Ascending aorta (tissue), 2 donors: ENCODE measurements at regions not wholly inside any gene's neighbourhood (a gene's known extent, or its start where the extent isn't known, plus 50 kb on each side); places are given as distances from the start of the nearest gene placed in this dataset.

Experiments used
- DNase-seq, 2 donors: peaks; one replicate each; pipeline ENCODE4 v3.0.0-alpha.2; 2019; ENCODE audit warnings: low spot score in 2 of 2
- H3K27ac ChIP-seq, 2 donors: fragments of 200-600 bp; sonication (generic); one replicate each; pipeline ENCODE4 v1.5.1; 2016 to 2017; ENCODE audit warnings: mild to moderate bottlenecking in 1 of 2
- H3K27me3 ChIP-seq: fragments of 200-600 bp; sonication (generic); one replicate; pipeline ENCODE4 v1.5.1; 2017
- H3K36me3 ChIP-seq, 2 donors: fragments of 200-600 bp; sonication (generic); one replicate each; pipeline ENCODE4 v1.5.1; 2016
- H3K4me1 ChIP-seq, 2 donors: fragments of 200-600 bp; sonication (generic); one replicate each; pipeline ENCODE4 v1.5.1; 2016 to 2017; ENCODE audit warnings: mild to moderate bottlenecking in 1 of 2
- H3K4me3 ChIP-seq, 2 donors: fragments of 200-600 bp; sonication (generic); one replicate each; pipeline ENCODE4 v1.5.1; 2016 to 2017; ENCODE audit warnings: mild to moderate bottlenecking in 1 of 2
- H3K9me3 ChIP-seq, 2 donors: fragments of 200-600 bp; sonication (generic); one replicate each; pipeline ENCODE4 v1.5.1; 2016
- CTCF ChIP-seq, 3 experiments: fragments of 200-600 bp in 2 of 3; fragments of 450-650 bp in 1 of 3; sonication (generic) in 2 of 3; IDR thresholded peaks; one replicate each; pipeline ENCODE4 v1.5.1; 2016 to 2019; ENCODE audit warnings: antibody characterized with exemption in 3 of 3, mild to moderate bottlenecking in 1 of 3, moderate library complexity in 1 of 3
- intact Hi-C: fragments of 100-400 bp; cut with DNase I; formaldehyde crosslinking; loops from one replicate; pipeline ENCODE4 v1.15.1; 2023

GRCh38 chr13:68927387-68928026, 1180.1 kb upstream of the ATXN8OS start:
- intact Hi-C loops: no loop called here
- Histone ChIP-seq H3K9me3 (no peaks in the 10 kb centered on the region), H3K4me1 (no peaks in the 10 kb centered on the region), H3K36me3 (no peaks in the 10 kb centered on the region), H3K27me3 (no peaks in the 10 kb centered on the region), H3K4me3 (no peak overlapping the region), H3K27ac (no peak overlapping the region)
- DNase-seq: no peak
- no peak for TF ChIP-seq CTCF (IDR thresholded peaks at IDR 0.05)

- TF ChIP-seq CTCF (IDR thresholded peaks at IDR 0.05): no peak
- H3K27me3 ChIP-seq: no peaks in the 10 kb centered on the region
- H3K4me3 ChIP-seq: no peak overlapping the region
- no peak for DNase-seq
- no peaks in the 10 kb centered on the region for H3K4me1 ChIP-seq
- H3K27ac ChIP-seq: no peak overlapping the region
- intact Hi-C loops: no loop called here
- H3K36me3 ChIP-seq: no peaks in the 10 kb centered on the region
- no peaks in the 10 kb centered on the region for H3K9me3 ChIP-seq
Measured at GRCh38 chr13:68923995-68924394, 1183.6 kb upstream of the ATXN8OS start.

GRCh38 chr13:68908879-68909278, 1198.7 kb upstream of the ATXN8OS start:
- no peak for TF ChIP-seq CTCF (IDR thresholded peaks at IDR 0.05)
- H3K36me3 ChIP-seq: no peaks in the 10 kb centered on the region
- H3K9me3 ChIP-seq: no peaks in the 10 kb centered on the region
- H3K27me3 ChIP-seq: no peaks in the 10 kb centered on the region
- H3K4me3 ChIP-seq: no peak overlapping the region
- intact Hi-C loops: no loop called here
- DNase-seq: no peak
- no peaks in the 10 kb centered on the region for H3K4me1 ChIP-seq
- H3K27ac ChIP-seq: no peak overlapping the region

- intact Hi-C loops: no loop called here
- Histone ChIP-seq H3K4me3 (no peak overlapping the region), H3K4me1 (no peaks in the 10 kb centered on the region), H3K27me3 (no peaks in the 10 kb centered on the region), H3K27ac (no peak overlapping the region), H3K9me3 (no peaks in the 10 kb centered on the region), H3K36me3 (no peaks in the 10 kb centered on the region)
- DNase-seq: no peak
- no peak for TF ChIP-seq CTCF (IDR thresholded peaks at IDR 0.05)
Measured at GRCh38 chr13:68905186-68905585, 1202.4 kb upstream of the ATXN8OS start.

GRCh38 chr13:68897331-68897928, 1210.2 kb upstream of the ATXN8OS start:
- Histone ChIP-seq H3K27me3 (no peaks in the 10 kb centered on the region), H3K4me1 (no peaks in the 10 kb centered on the region), H3K9me3 (no peaks in the 10 kb centered on the region), H3K4me3 (no peak overlapping the region), H3K36me3 (no peaks in the 10 kb centered on the region), H3K27ac (no peak overlapping the region)
- TF ChIP-seq CTCF (IDR thresholded peaks at IDR 0.05): no peak
- intact Hi-C loops: no loop called here
- no peak for DNase-seq
